ENCODE measurements at regions not wholly inside any gene's neighbourhood (a gene's known extent, or its start where the extent isn't known, plus 50 kb on each side); places are given as distances from the start of the nearest gene placed in this dataset.

DNA sequence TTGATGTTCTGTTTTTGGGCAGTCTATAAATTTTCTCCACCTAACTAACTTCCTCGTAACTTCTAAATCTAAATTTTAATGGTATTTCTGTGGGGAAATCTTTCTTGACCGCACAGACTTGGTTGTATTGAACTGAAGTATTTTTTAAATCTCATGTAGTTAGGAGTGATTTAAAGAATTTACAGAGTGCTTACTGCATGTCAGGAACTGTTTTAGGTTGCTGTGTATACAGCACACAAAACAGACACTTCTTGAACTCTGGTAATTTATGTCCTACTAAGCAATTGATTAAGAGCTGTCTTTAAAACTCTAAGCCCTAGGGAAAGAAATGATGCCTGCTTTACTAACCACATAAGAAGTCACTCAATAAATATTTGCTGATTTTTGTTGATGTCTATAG lies 1350.2 kb downstream of the ZPLD1 start:
- Histone ChIP-seq H3K79me2 (ENCODE audit: control insufficient read depth, insufficient read depth, low read length) (no peaks in the 10 kb centered on the region), H3K9me3 (replicated peaks; ENCODE audit: control insufficient read depth, insufficient read depth, low read length) (no peaks in the 10 kb centered on the region), H3K4me3 (no peak overlapping the region), H3K27me3 (replicated peaks in 1 of 2; ENCODE audit: control insufficient read depth in 2 of 2, insufficient read depth in 2 of 2, low read length in 1 of 2) (no peaks in the 10 kb centered on the region), H4K20me1 (ENCODE audit: control insufficient read depth, insufficient read depth) (no peaks in the 10 kb centered on the region), H3K4me2 (ENCODE audit: control insufficient read depth, insufficient read depth) (no peak overlapping the region), H3K9ac (ENCODE audit: control insufficient read depth, insufficient read depth, low read length) (no peak overlapping the region), H3K36me3 (ENCODE audit: control insufficient read depth in 2 of 2, insufficient read depth in 2 of 2, low read length in 1 of 2) (no peaks in the 10 kb centered on the region), H3K27ac (ENCODE audit: control insufficient read depth, insufficient read depth) (no peak overlapping the region), H3K4me1 (ENCODE audit: control insufficient read depth, insufficient read depth, low read length) (no peaks in the 10 kb centered on the region), H2AFZ (ENCODE audit: control insufficient read depth, low read depth, low read length) (no peak overlapping the region)
- ChIA-PET RAD21 (ENCODE audit: unreplicated experiment) (no interaction called here), SMC1A (ENCODE audit: uncharacterized antibody, unreplicated experiment) (no interaction called here), POLR2A (no interaction called here), CTCF (interaction anchor here (1.4 kb wide), 1 partner anchor 24 kb away, joined by 3 read pairs; no protein-coding TSS in a partner anchor)
- ATAC-seq = no peak
- WGBS (ENCODE audit: insufficient coverage, insufficient replicate concordance, low lambda C conversion rate, missing lambda C conversion rate) = 57% methylated on average over 2 of the region's 2 CpGs
- in situ Hi-C loops (cut with MboI) = no loop called here
- FAIRE-seq = no peak
- BruUV-seq (replicated peaks) = no TSS peak
- no peak for TF ChIP-seq ZNF592 (IDR thresholded peaks at IDR 0.05)
- no peak for TF ChIP-seq ZNF207 (IDR thresholded peaks at IDR 0.05; ENCODE audit: borderline replicate concordance)
- TF ChIP-seq IRF4 (IDR thresholded peaks at IDR 0.05; ENCODE audit: low read depth, low read length) = no peak
- TF ChIP-seq ZNF274 (IDR thresholded peaks at IDR 0.05; ENCODE audit: insufficient read depth, insufficient read length) = no peak
- TF ChIP-seq SMC3 (IDR thresholded peaks at IDR 0.05; ENCODE audit: borderline replicate concordance, low read length) = no peak
- TF ChIP-seq GATAD2B (conservative IDR thresholded peaks at IDR 0.05; ENCODE audit: low read depth) = no peak
- intact Hi-C loops (cut with micrococcal nuclease; ENCODE audit: unreplicated experiment) = no loop called here
- no peak for DNase-seq (ENCODE audit: low read depth, low spot score)
